Panc1 (cell line): ENCODE measurements at regions not wholly inside any gene's neighbourhood (a gene's known extent, or its start where the extent isn't known, plus 50 kb on each side); places are given as distances from the start of the nearest gene placed in this dataset.

Experiments
- ATAC-seq: fragments of 200-7000 bp; cut with Tn5 transposase; 2 replicates; pipeline ENCODE4 v1.9.1; 2020; ENCODE audit warnings: mild to moderate bottlenecking, moderate library complexity
- BruUV-seq: library from RNA; stranded (reverse); fragments of 400-500 nt; replicated peaks from 2 replicates; lab custom pipeline; 2021; lab: Mats Ljungman, UMichigan
- CTCF ChIA-PET: fragments of 300-600 bp; sonication (Branson Sonifier 250); formaldehyde crosslinking; loops from one replicate; lab custom pipeline; 2022; ENCODE audit warnings: antibody characterized with exemption; lab: Charles Lee
- POLR2A ChIA-PET: fragments of 300-600 bp; sonication (Branson Sonifier 250); formaldehyde crosslinking; loops from one replicate; lab custom pipeline; 2022; ENCODE audit warnings: antibody characterized with exemption; lab: Charles Lee
- DNase-seq: peaks from one replicate; pipeline ENCODE4 v3.0.0-alpha.2; 2010; ENCODE audit warnings: low read depth, low spot score
- H3K27ac ChIP-seq: 2 replicates; pipeline ENCODE4 v1.5.1; 2011; ENCODE audit warnings: mild to moderate bottlenecking, low read length, inconsistent platforms
- H3K27me3 ChIP-seq: fragments of 200-500 bp; sonication (Bioruptor generic); 2 replicates; pipeline ENCODE4 v1.6.0; 2014; ENCODE audit warnings: low read length, inconsistent platforms; ENCODE audit not compliant: control insufficient read depth, insufficient read depth
- H3K36me3 ChIP-seq: fragments of 200-500 bp; sonication (Bioruptor generic); 2 replicates; pipeline ENCODE4 v1.5.1; 2014; ENCODE audit warnings: inconsistent platforms, mild to moderate bottlenecking, low read length, moderate library complexity; ENCODE audit not compliant: control insufficient read depth, insufficient read depth
- H3K4me1 ChIP-seq: 2 replicates; pipeline ENCODE4 v1.5.1; 2011; ENCODE audit warnings: inconsistent platforms, mild to moderate bottlenecking, low read length, moderate library complexity; ENCODE audit not compliant: control insufficient read depth, insufficient read depth
- H3K4me3 ChIP-seq, 2 experiments: 2 replicates each; pipeline ENCODE4 v1.5.1; 2011 to 2012; ENCODE audit warnings: low read depth in 2 of 2, low read length in 2 of 2, mild to moderate bottlenecking in 2 of 2, inconsistent platforms in 1 of 2, moderate library complexity in 1 of 2
- H3K9me3 ChIP-seq: fragments of 200-500 bp; sonication (Bioruptor generic); 2 replicates; pipeline ENCODE4 v1.5.1; 2014; ENCODE audit warnings: low read depth, mild to moderate bottlenecking, inconsistent platforms, low read length, moderate library complexity; ENCODE audit not compliant: control insufficient read depth, insufficient read depth
- POLR2AphosphoS5 ChIP-seq: IDR thresholded peaks from 2 replicates; pipeline ENCODE4 v1.6.1; 2012; ENCODE audit warnings: mild to moderate bottlenecking, low read depth, low read length, moderate library complexity
- SIN3A ChIP-seq: IDR thresholded peaks from 2 replicates; pipeline ENCODE4 v1.6.1; 2012; ENCODE audit warnings: low read depth, mild to moderate bottlenecking, low read length, moderate library complexity, borderline replicate concordance; ENCODE audit not compliant: insufficient read depth
- TCF7L2 ChIP-seq: IDR thresholded peaks from 2 replicates; pipeline ENCODE4 v1.6.1; 2011; ENCODE audit warnings: mild to moderate bottlenecking, low read depth, low read length, inconsistent platforms
- in situ Hi-C: cut with HindIII; loops from 2 replicates; pipeline ENCODE4 v1.10.0; 2016; ENCODE audit warnings: low sequenced_read_pairs, low pct_unique_long_range_greater_than_20kb
- intact Hi-C: fragments of 100-400 bp; cut with micrococcal nuclease; formaldehyde crosslinking; loops from one replicate; pipeline ENCODE4 v1.10.0; 2022; ENCODE audit not compliant: unreplicated experiment
- TF ChIP-seq, protein P1 (sequence below): fragments of 450-650 bp; IDR thresholded peaks from 2 replicates; pipeline ENCODE4 v1.5.1; 2017; ENCODE audit warnings: mild to moderate bottlenecking
- TF ChIP-seq, protein P2 (sequence below), 2 experiments: IDR thresholded peaks; 2 replicates each; pipeline ENCODE4 v1.6.1; 2011 to 2012; ENCODE audit warnings: low read depth in 2 of 2, control low read depth in 1 of 2, low read length in 1 of 2, mild to moderate bottlenecking in 1 of 2, moderate library complexity in 1 of 2; ENCODE audit not compliant: insufficient read depth in 1 of 2

DNA sequence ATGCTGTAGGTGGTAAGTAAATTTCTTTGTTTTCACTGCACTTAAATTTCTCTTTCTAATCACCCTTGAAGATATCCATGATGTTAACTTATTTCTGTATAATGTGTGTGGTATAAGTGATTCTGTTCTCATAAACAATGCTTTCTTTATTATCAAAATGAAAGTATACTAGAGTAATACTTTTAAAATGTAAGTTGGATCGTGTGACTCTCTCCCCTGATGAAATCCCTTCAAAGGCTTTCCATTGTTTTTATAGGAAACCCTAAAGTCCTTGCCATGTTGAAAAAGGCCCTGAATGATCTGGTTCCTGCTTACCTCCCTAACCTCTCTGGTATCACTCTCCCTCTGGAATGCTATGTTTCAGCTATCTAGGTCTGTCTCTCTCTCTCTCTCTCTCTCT is 191.1 kb upstream of the LHX8 start:
- POLR2A ChIA-PET, result no interaction called here
- no peak overlapping the region for H3K4me3 ChIP-seq
- no peaks in the 10 kb centered on the region for H3K4me1 ChIP-seq
- no peak overlapping the region for H3K27ac ChIP-seq
- in situ Hi-C loops, result no loop called here
- DNase-seq (no peak), ATAC-seq (no peak)
- intact Hi-C loops, result no loop called here
- no peaks in the 10 kb centered on the region for H3K36me3 ChIP-seq
- TF ChIP-seq POLR2AphosphoS5 (no peak), SIN3A (no peak)
- TF ChIP-seq, protein P1, sequence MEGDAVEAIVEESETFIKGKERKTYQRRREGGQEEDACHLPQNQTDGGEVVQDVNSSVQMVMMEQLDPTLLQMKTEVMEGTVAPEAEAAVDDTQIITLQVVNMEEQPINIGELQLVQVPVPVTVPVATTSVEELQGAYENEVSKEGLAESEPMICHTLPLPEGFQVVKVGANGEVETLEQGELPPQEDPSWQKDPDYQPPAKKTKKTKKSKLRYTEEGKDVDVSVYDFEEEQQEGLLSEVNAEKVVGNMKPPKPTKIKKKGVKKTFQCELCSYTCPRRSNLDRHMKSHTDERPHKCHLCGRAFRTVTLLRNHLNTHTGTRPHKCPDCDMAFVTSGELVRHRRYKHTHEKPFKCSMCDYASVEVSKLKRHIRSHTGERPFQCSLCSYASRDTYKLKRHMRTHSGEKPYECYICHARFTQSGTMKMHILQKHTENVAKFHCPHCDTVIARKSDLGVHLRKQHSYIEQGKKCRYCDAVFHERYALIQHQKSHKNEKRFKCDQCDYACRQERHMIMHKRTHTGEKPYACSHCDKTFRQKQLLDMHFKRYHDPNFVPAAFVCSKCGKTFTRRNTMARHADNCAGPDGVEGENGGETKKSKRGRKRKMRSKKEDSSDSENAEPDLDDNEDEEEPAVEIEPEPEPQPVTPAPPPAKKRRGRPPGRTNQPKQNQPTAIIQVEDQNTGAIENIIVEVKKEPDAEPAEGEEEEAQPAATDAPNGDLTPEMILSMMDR, result no peak
- TF ChIP-seq, protein P2, sequence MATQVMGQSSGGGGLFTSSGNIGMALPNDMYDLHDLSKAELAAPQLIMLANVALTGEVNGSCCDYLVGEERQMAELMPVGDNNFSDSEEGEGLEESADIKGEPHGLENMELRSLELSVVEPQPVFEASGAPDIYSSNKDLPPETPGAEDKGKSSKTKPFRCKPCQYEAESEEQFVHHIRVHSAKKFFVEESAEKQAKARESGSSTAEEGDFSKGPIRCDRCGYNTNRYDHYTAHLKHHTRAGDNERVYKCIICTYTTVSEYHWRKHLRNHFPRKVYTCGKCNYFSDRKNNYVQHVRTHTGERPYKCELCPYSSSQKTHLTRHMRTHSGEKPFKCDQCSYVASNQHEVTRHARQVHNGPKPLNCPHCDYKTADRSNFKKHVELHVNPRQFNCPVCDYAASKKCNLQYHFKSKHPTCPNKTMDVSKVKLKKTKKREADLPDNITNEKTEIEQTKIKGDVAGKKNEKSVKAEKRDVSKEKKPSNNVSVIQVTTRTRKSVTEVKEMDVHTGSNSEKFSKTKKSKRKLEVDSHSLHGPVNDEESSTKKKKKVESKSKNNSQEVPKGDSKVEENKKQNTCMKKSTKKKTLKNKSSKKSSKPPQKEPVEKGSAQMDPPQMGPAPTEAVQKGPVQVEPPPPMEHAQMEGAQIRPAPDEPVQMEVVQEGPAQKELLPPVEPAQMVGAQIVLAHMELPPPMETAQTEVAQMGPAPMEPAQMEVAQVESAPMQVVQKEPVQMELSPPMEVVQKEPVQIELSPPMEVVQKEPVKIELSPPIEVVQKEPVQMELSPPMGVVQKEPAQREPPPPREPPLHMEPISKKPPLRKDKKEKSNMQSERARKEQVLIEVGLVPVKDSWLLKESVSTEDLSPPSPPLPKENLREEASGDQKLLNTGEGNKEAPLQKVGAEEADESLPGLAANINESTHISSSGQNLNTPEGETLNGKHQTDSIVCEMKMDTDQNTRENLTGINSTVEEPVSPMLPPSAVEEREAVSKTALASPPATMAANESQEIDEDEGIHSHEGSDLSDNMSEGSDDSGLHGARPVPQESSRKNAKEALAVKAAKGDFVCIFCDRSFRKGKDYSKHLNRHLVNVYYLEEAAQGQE (IDR thresholded peaks at IDR 0.05; ENCODE audit: insufficient read depth in 1 of 2, low read depth in 2 of 2, low read length in 1 of 2), result no peak
- CTCF ChIA-PET, result no interaction called here
- no peaks in the 10 kb centered on the region for H3K9me3 ChIP-seq
- no TSS peak for BruUV-seq
- H3K27me3 ChIP-seq, result no peaks in the 10 kb centered on the region

DNA sequence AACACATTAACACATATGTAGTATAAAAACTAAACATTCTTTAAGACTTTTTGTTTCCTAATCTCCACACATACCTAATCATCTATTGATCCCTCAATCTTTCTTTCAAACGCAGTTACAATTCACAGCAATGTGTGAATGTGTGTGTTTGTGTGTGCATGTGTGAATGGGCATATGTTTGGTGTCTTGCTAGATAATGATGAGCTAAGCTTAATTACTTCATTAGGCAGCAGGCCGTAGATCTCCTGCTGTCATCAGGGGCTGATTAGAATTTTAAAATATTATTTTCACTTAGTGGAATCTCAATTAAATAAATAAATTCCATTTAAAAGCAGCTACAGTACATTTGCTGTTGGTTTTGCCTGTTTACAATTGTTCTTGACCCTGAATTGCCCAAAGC is 187.8 kb upstream of the LHX8 start:
- ATAC-seq, result no peak
- no TSS peak for BruUV-seq
- DNase-seq, result no peak
- no peaks in the 10 kb centered on the region for H3K4me1 ChIP-seq
- H3K36me3 ChIP-seq, result no peaks in the 10 kb centered on the region
- no peak overlapping the region for H3K27ac ChIP-seq
- H3K9me3 ChIP-seq, result no peaks in the 10 kb centered on the region
- H3K27me3 ChIP-seq, result no peaks in the 10 kb centered on the region
- ChIA-PET CTCF (no interaction called here), POLR2A (no interaction called here)
- no peak overlapping the region for H3K4me3 ChIP-seq
- intact Hi-C loops (no loop called here), in situ Hi-C loops (no loop called here)
- TF ChIP-seq POLR2AphosphoS5 (no peak), SIN3A (no peak), TCF7L2 (no peak)
- TF ChIP-seq, protein P1, result no peak
- TF ChIP-seq, protein P2 (IDR thresholded peaks at IDR 0.05; ENCODE audit: insufficient read depth in 1 of 2, low read depth in 2 of 2, low read length in 1 of 2), result no peak
